Endometrium (tissue), 2 donors: ENCODE measurements at regions not wholly inside any gene's neighbourhood (a gene's known extent, or its start where the extent isn't known, plus 50 kb on each side); places are given as distances from the start of the nearest gene placed in this dataset.
A peak's percentile ranks its signal among the peaks of the same experiment; 100 is the strongest.

Experiments
- FAIRE-seq: peaks from 2 replicates; lab custom pipeline; 2012; peaks lifted over from hg19 to GRCh38; lab: Jason Lieb, UNC
- donor health status: control.
- donor health status: control.

DNA sequence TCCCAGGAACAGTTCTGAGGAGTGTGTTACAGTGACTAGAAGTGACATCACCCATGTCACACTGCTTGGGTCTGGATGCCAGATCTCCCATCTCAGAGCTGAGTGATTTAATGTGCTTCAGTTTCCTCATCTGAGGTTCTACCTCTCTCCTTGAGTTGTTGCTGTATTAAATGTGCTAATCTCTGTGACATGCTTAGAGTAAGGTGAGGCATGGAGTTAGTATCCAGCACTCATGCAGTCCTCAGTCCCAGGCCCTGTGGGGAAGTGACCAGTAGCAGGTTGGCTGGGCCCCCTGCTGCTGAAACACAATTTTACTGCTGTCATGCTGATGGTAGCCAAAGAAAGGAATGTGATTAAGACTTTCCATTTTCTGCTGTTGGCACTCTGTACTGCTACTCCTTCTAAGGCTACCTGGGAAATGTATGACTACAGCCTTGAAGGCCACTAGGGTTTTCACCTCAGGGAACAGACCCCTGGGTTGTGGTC, 639.6 kb downstream of the MID1IP1 start:
- no peak for FAIRE-seq

DNA sequence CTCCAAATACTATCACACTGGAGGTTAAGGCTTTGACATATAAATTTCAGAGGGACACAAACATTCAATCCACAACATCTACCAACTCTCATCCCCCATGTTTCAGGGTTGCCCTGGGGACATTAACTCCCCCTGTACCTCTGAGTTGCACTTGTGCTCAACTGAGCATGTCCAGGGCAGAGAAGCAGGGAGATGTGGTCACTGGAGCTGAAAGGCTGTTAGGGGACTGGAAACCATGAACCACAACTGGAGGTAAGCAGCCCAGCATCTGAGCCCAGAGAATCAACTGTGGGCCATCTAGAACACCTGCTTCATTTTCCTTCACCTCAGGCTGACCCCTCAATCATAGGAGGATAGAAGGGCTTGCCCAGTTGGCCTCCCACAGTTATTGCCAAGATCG, 641.1 kb downstream of the MID1IP1 start:
- no peak for FAIRE-seq

GRCh38 chrX:39443240-39443639, 642.0 kb downstream of the MID1IP1 start:
- FAIRE-seq: no peak

DNA sequence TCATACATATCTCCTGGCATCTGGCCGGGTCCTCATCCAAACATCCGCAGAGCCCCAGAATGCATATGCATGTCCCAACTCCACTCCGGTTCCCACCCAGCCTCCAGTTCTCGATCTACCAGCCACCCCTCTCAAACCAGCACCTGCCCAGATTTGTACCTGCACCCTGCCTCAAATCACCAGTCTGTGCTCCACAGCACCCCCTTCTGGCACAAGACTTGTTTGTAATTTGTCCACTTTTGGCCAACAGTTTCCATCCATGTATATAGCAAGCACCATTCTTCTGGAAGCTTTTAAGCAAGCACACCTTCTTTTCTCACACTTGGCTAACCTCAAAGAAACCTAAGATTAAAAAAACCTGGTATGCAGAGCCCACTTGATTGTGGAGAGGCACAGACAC, 644.1 kb downstream of the MID1IP1 start:
- FAIRE-seq: no peak

- no peak for FAIRE-seq
Observed at GRCh38 chrX:39449352-39449751, 648.1 kb downstream of the MID1IP1 start.

DNA sequence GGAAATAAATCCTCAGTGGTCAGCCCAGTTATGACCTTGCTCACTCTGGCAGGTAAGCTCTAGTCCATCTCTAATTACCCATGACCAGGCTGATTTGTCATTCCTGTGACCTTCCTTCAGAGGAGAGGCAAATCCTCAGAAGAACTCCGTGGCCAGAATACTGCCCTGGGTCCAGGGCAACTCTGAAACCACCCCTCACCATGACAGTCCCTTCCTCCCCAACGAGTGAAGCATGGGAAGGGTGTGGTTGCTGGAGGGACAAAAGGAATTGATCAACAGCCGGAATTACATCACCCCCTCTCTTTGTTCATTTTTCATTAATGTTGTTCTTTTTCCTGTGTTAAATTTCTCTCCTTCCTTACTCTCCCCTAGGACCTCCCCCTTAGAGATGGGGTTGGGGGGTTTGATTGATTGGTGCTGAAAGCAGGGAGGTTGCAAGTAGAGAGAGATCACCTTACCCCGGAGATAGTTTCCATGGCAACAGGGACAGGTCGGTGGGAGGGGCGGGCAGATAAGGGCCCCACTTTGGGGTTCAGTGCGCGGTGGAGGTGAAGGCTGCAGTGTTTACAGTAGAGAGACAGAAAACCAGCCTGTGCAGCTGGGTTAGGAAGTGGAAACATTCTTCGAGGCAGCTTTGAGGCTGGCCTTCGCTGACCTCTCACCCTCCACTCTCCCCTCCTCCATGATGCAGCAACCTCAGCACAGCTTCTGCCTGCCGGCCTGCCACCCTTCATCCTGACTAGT, 647.4 kb downstream of the BCOR start:
- no peak for FAIRE-seq

GRCh38 chrX:39451046-39451445, 646.7 kb downstream of the BCOR start:
- FAIRE-seq: no peak

GRCh38 chrX:39452401-39452800, 645.4 kb downstream of the BCOR start:
- FAIRE-seq: no peak

GRCh38 chrX:39453889-39454621, 643.7 kb downstream of the BCOR start:
- no peak for FAIRE-seq

DNA sequence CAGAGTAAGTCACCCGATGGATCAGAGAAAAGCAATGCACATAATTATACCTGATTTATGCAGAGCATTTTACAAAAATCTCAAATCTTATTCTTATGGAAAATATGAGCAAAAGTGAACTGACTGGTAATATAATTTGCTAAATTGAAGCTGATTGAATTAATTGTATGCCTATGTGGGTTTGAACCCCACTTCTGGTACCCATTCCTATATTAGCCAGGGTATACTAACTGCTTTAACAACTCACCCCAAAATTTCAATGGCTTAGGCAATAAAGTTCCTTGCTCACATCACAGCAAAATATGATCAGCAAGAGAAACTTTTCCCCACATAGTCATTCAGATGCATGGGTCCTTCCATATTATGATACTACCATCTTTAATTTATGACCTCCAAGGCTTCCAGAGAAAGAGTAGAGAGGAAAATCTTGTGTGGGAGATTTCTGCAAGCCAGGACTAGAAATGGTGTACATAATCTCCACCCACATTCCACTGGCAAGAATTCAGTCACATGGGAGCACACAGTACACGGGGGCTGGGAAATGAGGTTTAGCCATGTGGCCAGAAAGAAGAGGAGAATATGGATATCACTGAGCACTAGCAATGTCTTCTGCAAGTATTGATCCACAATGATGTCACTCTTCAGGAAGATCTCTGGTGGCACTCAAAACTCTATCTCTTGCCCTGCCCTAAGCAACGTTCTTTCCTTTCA, 640.7 kb downstream of the BCOR start:
- no peak for FAIRE-seq

DNA sequence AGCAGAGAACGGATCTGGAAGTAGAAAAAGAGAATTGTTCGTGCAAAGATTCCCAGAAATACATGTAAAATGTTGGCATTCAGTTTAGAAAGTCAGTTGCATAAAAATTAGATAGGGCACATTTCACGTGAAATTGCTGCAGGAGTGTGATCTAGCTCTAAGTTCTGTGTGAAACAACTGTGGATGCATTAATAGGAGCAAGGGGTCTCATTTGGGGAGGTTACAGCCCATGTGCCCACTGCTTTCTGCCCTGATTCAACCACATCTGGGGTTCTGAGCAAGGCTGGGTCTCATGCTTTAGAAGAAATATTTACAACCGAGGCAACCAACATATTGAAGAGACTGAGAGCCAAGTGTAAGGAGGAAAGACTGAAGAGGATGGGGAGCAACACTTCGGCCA, 639.0 kb downstream of the BCOR start:
- no peak for FAIRE-seq

DNA sequence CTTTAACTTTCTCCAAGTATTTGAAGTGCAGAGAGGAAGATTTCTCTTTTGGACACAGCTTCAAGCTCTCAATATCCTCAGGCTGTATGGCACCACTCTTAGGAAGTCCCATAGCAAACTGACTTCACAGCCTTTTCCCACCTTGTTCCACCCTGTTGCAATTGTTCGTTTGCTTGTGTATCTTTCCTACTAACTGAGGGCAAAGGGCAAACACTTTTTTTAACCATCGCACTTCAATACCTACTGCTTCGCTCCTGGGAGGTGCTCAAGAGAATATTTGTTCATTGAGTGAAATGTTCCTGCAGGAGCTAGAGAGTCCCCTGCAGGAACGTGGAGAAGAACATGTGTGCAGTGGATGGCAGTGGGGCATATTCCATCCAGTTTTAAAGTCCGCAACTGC, 638.6 kb downstream of the BCOR start:
- no peak for FAIRE-seq

DNA sequence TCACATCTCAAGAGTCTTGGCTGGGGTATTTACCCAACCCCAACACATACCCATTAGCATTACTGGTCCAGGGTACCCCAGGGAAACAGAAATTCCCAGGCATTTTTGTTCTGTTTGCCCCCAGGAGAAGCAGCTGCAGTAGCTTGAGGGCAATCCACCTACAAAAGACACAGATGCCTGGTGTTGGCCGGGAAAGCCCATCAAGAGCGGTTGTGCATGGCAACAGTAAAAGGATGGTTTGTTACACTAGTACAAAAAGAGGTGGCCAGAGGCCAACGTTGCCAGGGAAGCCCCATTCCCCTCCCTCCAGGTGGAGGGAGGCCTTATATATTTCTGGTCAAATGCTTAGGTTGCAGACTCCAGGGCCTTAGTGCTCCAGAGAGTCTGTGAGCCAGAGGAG, 637.8 kb downstream of the BCOR start:
- FAIRE-seq: no peak

GRCh38 chrX:39460499-39460898, 637.3 kb downstream of the BCOR start:
- FAIRE-seq: no peak

DNA sequence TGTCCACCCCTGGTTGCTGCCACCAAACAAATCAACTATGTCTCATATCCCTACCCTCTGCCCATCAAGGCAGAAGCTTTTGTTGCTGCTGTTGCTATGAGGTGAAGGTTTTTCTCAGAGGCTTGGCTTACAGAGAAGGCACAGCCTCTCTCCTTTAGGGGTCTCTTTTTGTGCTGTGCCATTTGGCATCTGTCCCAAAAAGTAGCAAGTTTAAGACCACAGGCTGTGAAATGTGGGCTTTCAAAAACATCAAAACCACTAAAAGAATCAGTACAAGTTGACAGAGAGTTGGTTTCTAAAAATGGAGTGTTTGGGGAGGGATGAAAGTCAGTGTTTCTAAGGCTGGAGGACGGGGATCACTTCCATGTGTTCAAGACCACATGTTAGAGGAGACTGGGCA, 634.9 kb downstream of the BCOR start:
- no peak for FAIRE-seq

DNA sequence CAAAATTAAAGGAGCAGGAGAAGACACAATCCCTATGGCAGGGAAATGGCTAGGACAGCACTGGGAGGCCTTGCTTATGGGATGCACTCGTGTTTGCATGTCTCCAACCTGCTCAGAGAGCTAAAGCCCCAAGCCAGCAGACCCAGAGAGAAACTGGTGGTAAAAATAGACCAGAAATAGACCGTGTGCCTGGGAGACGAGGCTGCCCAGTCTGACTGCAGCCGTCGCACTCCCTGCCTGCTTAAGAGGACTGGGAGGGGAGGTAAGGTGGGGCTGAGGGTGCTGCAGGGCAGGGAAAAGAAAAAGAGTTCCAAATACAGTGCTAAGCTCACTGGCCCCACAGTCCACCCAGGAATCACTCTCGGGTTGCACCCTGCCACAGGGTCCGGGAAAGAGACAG, 633.5 kb downstream of the BCOR start:
- FAIRE-seq: no peak

GRCh38 chrX:39465467-39465866, 632.3 kb downstream of the BCOR start:
- no peak for FAIRE-seq

DNA sequence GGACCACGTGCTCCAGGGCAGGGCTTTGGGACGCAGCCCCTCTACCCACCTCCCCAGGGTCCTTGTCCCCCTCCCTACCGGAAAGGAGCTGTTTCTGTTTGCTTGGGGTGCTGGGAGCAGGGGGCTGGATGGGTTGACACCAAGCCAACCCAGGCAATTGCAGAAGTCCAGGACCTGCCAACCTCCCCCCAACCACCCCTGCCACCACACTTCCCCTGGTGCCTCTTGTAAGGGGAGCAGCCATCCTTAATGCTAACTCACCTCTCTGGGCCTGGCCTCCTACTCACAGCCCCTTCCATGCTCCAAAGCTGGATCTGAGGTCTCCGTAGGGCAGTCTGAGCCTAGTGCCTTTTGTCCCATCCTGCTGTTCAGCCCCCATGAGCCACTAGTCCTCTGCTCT, 631.9 kb downstream of the BCOR start:
- no peak for FAIRE-seq

DNA sequence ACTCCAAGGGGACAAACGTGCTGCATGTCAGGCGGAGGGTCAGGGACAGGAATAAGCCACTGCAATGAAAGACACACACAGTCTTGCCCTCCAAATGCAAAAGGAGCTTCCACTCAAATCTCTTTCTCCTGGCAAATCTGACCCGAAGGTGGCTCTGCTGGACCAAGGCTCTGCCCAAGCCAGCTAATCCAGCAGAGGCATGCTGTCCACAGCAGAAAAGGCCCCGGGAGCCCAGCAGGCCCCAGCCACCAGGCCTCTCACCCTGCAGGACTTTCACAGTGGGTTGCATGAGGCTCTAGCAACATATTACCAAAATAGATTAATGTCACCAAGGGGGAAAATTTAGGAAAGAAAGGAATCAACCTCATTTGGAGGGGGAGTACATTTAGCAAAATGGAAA, 628.6 kb downstream of the BCOR start:
- no peak for FAIRE-seq

- peak; percentile 70 for FAIRE-seq
Observed at GRCh38 chrX:39470588-39471407, 627.0 kb downstream of the BCOR start.

DNA sequence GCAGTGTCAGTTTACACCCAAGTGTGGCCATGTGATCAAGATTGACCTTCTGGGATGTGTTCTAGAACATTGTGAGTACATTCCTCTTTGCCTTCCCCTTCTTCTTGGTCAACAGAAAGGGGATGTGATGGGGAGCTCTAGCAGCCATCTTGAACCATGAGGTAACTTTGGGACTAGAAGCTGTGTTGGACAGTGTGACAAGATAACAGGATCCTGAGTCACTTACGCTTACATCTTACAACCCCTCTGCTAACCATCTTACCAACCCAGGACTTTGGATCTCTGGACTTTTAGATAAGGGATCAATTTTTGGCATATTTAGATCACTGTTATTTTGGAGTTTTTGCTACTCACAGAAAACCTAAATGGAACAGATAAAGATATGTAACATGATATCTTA, 625.6 kb downstream of the BCOR start:
- FAIRE-seq: no peak

DNA sequence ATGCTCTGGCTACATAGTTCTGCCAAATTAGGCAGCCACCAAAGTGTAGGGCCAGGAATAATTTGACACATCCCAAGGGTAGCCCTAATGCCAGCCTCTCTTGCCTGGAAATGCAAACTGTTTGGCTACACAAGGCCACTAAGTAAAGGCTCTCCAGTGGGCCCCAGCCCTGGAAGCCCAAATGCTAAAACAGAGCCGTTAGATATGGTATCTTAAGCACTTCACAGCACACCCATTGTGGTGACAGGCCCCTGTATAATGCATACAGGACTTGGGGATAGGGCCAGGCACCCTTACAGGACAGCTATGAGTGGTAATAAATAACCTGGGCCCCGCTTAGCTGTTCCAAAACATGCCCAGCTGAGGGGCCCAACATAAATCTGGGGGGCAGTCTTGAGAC, 623.9 kb downstream of the BCOR start:
- no peak for FAIRE-seq
